NCI-H82 treated with DMSO at 0.1 percent for 48 hours (cell line): ENCODE measurements at regions not wholly inside any gene's neighbourhood (a gene's known extent, or its start where the extent isn't known, plus 50 kb on each side); places are given as distances from the start of the nearest gene placed in this dataset.
"Not testable (repeated sequence)": the region's sequence is repeated elsewhere in the genome, so short reads cannot be mapped to it uniquely, and the experiment has no call there.

Source experiments
- DNase-seq: peaks from one replicate; lab custom pipeline; 2025; ENCODE audit not compliant: unreplicated experiment; lab: John Stamatoyannopoulos, UW

GRCh38 chrX:130467936-130468335, 66.1 kb downstream of the RBMX2 start:
- no peak for DNase-seq

GRCh38 chrX:130468395-130468923, 66.7 kb downstream of the RBMX2 start:
- no peak for DNase-seq

GRCh38 chrX:130482871-130483270, 81.1 kb downstream of the RBMX2 start:
- peak; percentile 5 for DNase-seq

- DNase-seq = no peak
These were observed 84.1 kb downstream of the RBMX2 start for GRCh38 chrX:130485870-130486269.

GRCh38 chrX:130495502-130495901, 93.7 kb downstream of the RBMX2 start:
- DNase-seq = not testable (repeated sequence)

- DNase-seq = no peak
These were observed 95.7 kb downstream of the RBMX2 start for GRCh38 chrX:130497531-130497930.

GRCh38 chrX:130498653-130499274, 97.0 kb downstream of the RBMX2 start:
- DNase-seq = no peak

- no peak for DNase-seq
These were observed 100.3 kb downstream of the RBMX2 start for GRCh38 chrX:130502016-130502570.

- no peak for DNase-seq
These were observed 102.2 kb downstream of the RBMX2 start for GRCh38 chrX:130504019-130504418.

GRCh38 chrX:130507015-130507414, 105.2 kb downstream of the RBMX2 start:
- no peak for DNase-seq

GRCh38 chrX:130512534-130512933, 110.7 kb downstream of the RBMX2 start:
- not testable (repeated sequence) for DNase-seq

GRCh38 chrX:130516123-130516522, 114.3 kb downstream of the RBMX2 start:
- DNase-seq = no peak

- DNase-seq = peak; percentile 46
These were observed 121.9 kb downstream of the RBMX2 start for GRCh38 chrX:130523460-130524394.

GRCh38 chrX:130524476-130525194, 122.8 kb downstream of the RBMX2 start:
- DNase-seq = no peak

- no peak for DNase-seq
These were observed 127.7 kb downstream of the RBMX2 start for GRCh38 chrX:130529531-130529930.

GRCh38 chrX:130531066-130531465, 129.3 kb downstream of the RBMX2 start:
- DNase-seq = no peak

GRCh38 chrX:130539721-130540321, 138.0 kb downstream of the RBMX2 start:
- DNase-seq = no peak

GRCh38 chrX:130543603-130544325, 142.0 kb downstream of the RBMX2 start:
- DNase-seq = no peak

- no peak for DNase-seq
These were observed 144.0 kb downstream of the RBMX2 start for GRCh38 chrX:130545796-130546195.

- not testable (repeated sequence) for DNase-seq
These were observed 147.6 kb downstream of the RBMX2 start for GRCh38 chrX:130549382-130549781.
